GM12878 (cell line): ENCODE measurements at regions not wholly inside any gene's neighbourhood (a gene's known extent, or its start where the extent isn't known, plus 50 kb on each side); places are given as distances from the start of the nearest gene placed in this dataset.

Source experiments
- ATAC-seq: fragments of 200-7000 bp; cut with Tn5 transposase; 3 replicates; pipeline ENCODE4 v1.9.1; 2020; ENCODE audit warnings: mild to moderate bottlenecking, moderate library complexity
- BruUV-seq: library from RNA; stranded (reverse); fragments of 400-500 nt; replicated peaks from 2 replicates; lab custom pipeline; 2021; lab: Mats Ljungman, UMichigan
- CTCF ChIA-PET: fragments of 300-600 bp; sonication (Branson Sonifier 250); formaldehyde crosslinking; extraction: SDS; loops from one replicate; lab custom pipeline; 2021; ENCODE audit warnings: inconsistent platforms; lab: Yijun Ruan, JAX
- POLR2A ChIA-PET: fragments of 350-600 bp; formaldehyde crosslinking; extraction: SDS; loops from one replicate; lab custom pipeline; 2021; ENCODE audit warnings: inconsistent platforms; lab: Charles Lee
- RAD21 ChIA-PET: fragments of 300-600 bp; sonication (Branson Sonifier 250); formaldehyde crosslinking; loops from one replicate; lab custom pipeline; 2023; ENCODE audit warnings: antibody characterized with exemption; ENCODE audit not compliant: unreplicated experiment; lab: Charles Lee
- SMC1A ChIA-PET: fragments of 300-600 bp; sonication (Branson Sonifier 250); formaldehyde crosslinking; loops from one replicate; lab custom pipeline; 2023; ENCODE audit not compliant: unreplicated experiment, uncharacterized antibody; lab: Charles Lee
- DNase-seq: peaks from one replicate; pipeline ENCODE4 v3.0.0-alpha.2; 2011; ENCODE audit warnings: low read depth, low spot score
- FAIRE-seq: peaks from 3 replicates; lab custom pipeline; 2011; peaks lifted over from hg19 to GRCh38; lab: Jason Lieb, UNC
- H2AFZ ChIP-seq: 2 replicates; pipeline ENCODE4 v1.6.0; 2011; ENCODE audit warnings: low read depth, low read length, control low read depth; ENCODE audit not compliant: control insufficient read depth
- H3K27ac ChIP-seq: 2 replicates; pipeline ENCODE4 v1.5.1; 2011; ENCODE audit warnings: control low read depth; ENCODE audit not compliant: control insufficient read depth, insufficient read depth
- H3K27me3 ChIP-seq, 2 experiments: replicated peaks in 1 of 2; 2 replicates each; pipeline versions ENCODE4 v1.6.0 to v1.6.1; 2011; ENCODE audit warnings: low read length in 1 of 2; ENCODE audit not compliant: control insufficient read depth in 2 of 2, insufficient read depth in 2 of 2
- H3K36me3 ChIP-seq, 2 experiments: 2 replicates each; pipeline ENCODE4 v1.5.1; 2011; ENCODE audit warnings: low read length in 1 of 2; ENCODE audit not compliant: control insufficient read depth in 2 of 2, insufficient read depth in 2 of 2
- H3K4me1 ChIP-seq: 2 replicates; pipeline ENCODE4 v1.6.1; 2011; ENCODE audit warnings: mild to moderate bottlenecking, low read length, moderate library complexity, mixed read lengths; ENCODE audit not compliant: control insufficient read depth, insufficient read depth
- H3K4me2 ChIP-seq: 2 replicates; pipeline ENCODE4 v1.6.0; 2011; ENCODE audit warnings: control low read depth; ENCODE audit not compliant: control insufficient read depth, insufficient read depth
- H3K4me3 ChIP-seq: fragments of 200-600 bp; sonication (generic); 2 replicates; pipeline ENCODE4 v1.5.1; 2016
- H3K79me2 ChIP-seq: 2 replicates; pipeline ENCODE4 v1.6.0; 2011; ENCODE audit warnings: low read length; ENCODE audit not compliant: control insufficient read depth, insufficient read depth
- H3K9ac ChIP-seq: 2 replicates; pipeline ENCODE4 v1.8.0; 2011; ENCODE audit warnings: low read length, control low read depth, mixed read lengths; ENCODE audit not compliant: control insufficient read depth, insufficient read depth
- H3K9me3 ChIP-seq: replicated peaks from 3 replicates; pipeline ENCODE4 v1.5.1; 2011; ENCODE audit warnings: mild to moderate bottlenecking, low read length; ENCODE audit not compliant: control insufficient read depth, insufficient read depth
- H4K20me1 ChIP-seq: 2 replicates; pipeline ENCODE4 v1.6.0; 2011; ENCODE audit not compliant: control insufficient read depth, insufficient read depth
- ATF7 ChIP-seq: fragments of 450-650 bp; IDR thresholded peaks from 2 replicates; pipeline ENCODE4 v1.6.1; 2016; ENCODE audit warnings: low read depth, mild to moderate bottlenecking
- BCL3 ChIP-seq: IDR thresholded peaks from 2 replicates; pipeline ENCODE4 v1.6.1; 2011; ENCODE audit warnings: borderline replicate concordance, low read depth, mild to moderate bottlenecking, moderate library complexity, low read length; ENCODE audit not compliant: insufficient read depth, poor library complexity, severe bottlenecking
- BMI1 ChIP-seq: fragments of 450-650 bp; IDR thresholded peaks from 2 replicates; pipeline ENCODE4 v1.6.1; 2016; ENCODE audit warnings: mild to moderate bottlenecking, moderate library complexity, borderline replicate concordance
- CEBPB ChIP-seq, 2 experiments: fragments of 150-350 bp in 1 of 2; IDR thresholded peaks; 2 replicates each; pipeline ENCODE4 v1.6.1; 2012 to 2014; ENCODE audit warnings: low read depth in 2 of 2, low read length in 2 of 2, borderline replicate concordance in 1 of 2, inconsistent platforms in 1 of 2
- CHD4 ChIP-seq: fragments of 200-600 bp; sonication (generic); IDR thresholded peaks from 2 replicates; pipeline ENCODE4 v1.6.1; 2016; ENCODE audit warnings: mild to moderate bottlenecking
- FOXK2 ChIP-seq: fragments of 450-650 bp; IDR thresholded peaks from 2 replicates; pipeline ENCODE4 v1.6.1; 2017; ENCODE audit warnings: mild to moderate bottlenecking, moderate library complexity
- FOXM1 ChIP-seq: IDR thresholded peaks from 2 replicates; pipeline ENCODE4 v1.6.1; 2012; ENCODE audit warnings: low read depth, mild to moderate bottlenecking, inconsistent platforms, low read length, moderate library complexity
- MTA3 ChIP-seq: IDR thresholded peaks from 2 replicates; pipeline ENCODE4 v1.6.1; 2012; ENCODE audit warnings: low read length, inconsistent platforms, borderline replicate concordance
- NR2C1 ChIP-seq: fragments of 450-650 bp; IDR thresholded peaks from 2 replicates; pipeline ENCODE4 v1.6.1; 2017; ENCODE audit warnings: antibody characterized with exemption, mild to moderate bottlenecking, moderate library complexity
- PBX3 ChIP-seq: IDR thresholded peaks from 2 replicates; pipeline ENCODE4 v1.6.1; 2011; ENCODE audit warnings: mild to moderate bottlenecking, low read depth, low read length, moderate library complexity; ENCODE audit not compliant: insufficient replicate concordance
- SKIL ChIP-seq: fragments of 450-650 bp; IDR thresholded peaks from 2 replicates; pipeline ENCODE4 v1.6.1; 2017; ENCODE audit warnings: mild to moderate bottlenecking, low read depth, inconsistent platforms; ENCODE audit not compliant: poor library complexity, severe bottlenecking
- TCF3 ChIP-seq: IDR thresholded peaks from 2 replicates; pipeline ENCODE4 v1.6.1; 2012; ENCODE audit warnings: low read depth, mild to moderate bottlenecking, low read length, borderline replicate concordance; ENCODE audit not compliant: insufficient read depth
- YBX1 ChIP-seq: fragments of 450-650 bp; IDR thresholded peaks from 2 replicates; pipeline ENCODE4 v1.6.1; 2016; ENCODE audit warnings: antibody characterized with exemption
- ZNF384 ChIP-seq: IDR thresholded peaks from 2 replicates; pipeline ENCODE4 v1.6.1; 2012; ENCODE audit warnings: low read depth, mild to moderate bottlenecking, low read length, improper control_type of control experiment, borderline replicate concordance
- WGBS: methylation state at CpG from one replicate; pipeline ENCODE4 v1.1.6; 2016; ENCODE audit warnings: low lambda C conversion rate; ENCODE audit not compliant: insufficient replicate concordance, insufficient coverage; ENCODE audit errors: missing lambda C conversion rate; 5-methylcytosine and 5-hydroxymethylcytosine counted together
- in situ Hi-C: fragments of 300-500 bp; cut with MboI; formaldehyde crosslinking; loops from 9 replicates; pipeline ENCODE4 v1.14.3; 2018; ENCODE audit warnings: mixed read lengths
- intact Hi-C: fragments of 100-400 bp; cut with micrococcal nuclease; formaldehyde crosslinking; loops from one replicate; pipeline ENCODE4 v1.14.2; 2022; ENCODE audit not compliant: unreplicated experiment

- DNase-seq (no peak), ATAC-seq (no peak), FAIRE-seq (no peak)
- H3K79me2 ChIP-seq, result no peaks in the 10 kb centered on the region
- no peak overlapping the region for H3K9ac ChIP-seq
- no peaks in the 10 kb centered on the region for H3K4me1 ChIP-seq
- ChIA-PET RAD21 (no interaction called here), CTCF (interaction anchor here (0.6 kb wide), 1 partner anchor 43 kb away, joined by 3 read pairs; no protein-coding TSS in a partner anchor), POLR2A (no interaction called here), SMC1A (no interaction called here)
- WGBS, result 36% methylated on average over 8 of the region's 8 CpGs
- H3K27ac ChIP-seq, result no peak overlapping the region
- H3K4me3 ChIP-seq, result no peak overlapping the region
- no peak overlapping the region for H3K4me2 ChIP-seq
- no peaks in the 10 kb centered on the region for H3K27me3 ChIP-seq
- H3K9me3 ChIP-seq, result no peaks in the 10 kb centered on the region
- in situ Hi-C loops (no loop called here), intact Hi-C loops (no loop called here)
- no peak overlapping the region for H2AFZ ChIP-seq
- H4K20me1 ChIP-seq, result no peaks in the 10 kb centered on the region
- no peaks in the 10 kb centered on the region for H3K36me3 ChIP-seq
- no TSS peak for BruUV-seq
- TF ChIP-seq ZNF384 (no peak), BCL3 (no peak), FOXM1 (no peak), TCF3 (no peak), FOXK2 (no peak), YBX1 (no peak), CHD4 (no peak)
Measured at GRCh38 chr3:4241595-4242170, 61.5 kb upstream of the SETMAR start.

- WGBS, result 50% methylated on average over 9 of the region's 9 CpGs
- RAD21 ChIA-PET, result no interaction called here
- H3K9me3 ChIP-seq, result no peaks in the 10 kb centered on the region
- no peaks in the 10 kb centered on the region for H3K36me3 ChIP-seq
- DNase-seq (no peak), ATAC-seq (no peak), FAIRE-seq (no peak)
- intact Hi-C loops (no loop called here), in situ Hi-C loops (no loop called here)
- no peak overlapping the region for H3K4me3 ChIP-seq
- CTCF ChIA-PET, result interaction anchor here (1.0 kb wide), 1 partner anchor 34 kb away, joined by 3 read pairs; no protein-coding TSS in a partner anchor
- no peak for TF ChIP-seq CEBPB (IDR thresholded peaks at IDR 0.05; ENCODE audit: borderline replicate concordance in 1 of 2, low read depth in 2 of 2, low read length in 2 of 2)
- TF ChIP-seq FOXK2, result no peak
- no peak for TF ChIP-seq NR2C1
- no peak for TF ChIP-seq BMI1
- no peak for TF ChIP-seq PBX3
- no peak for TF ChIP-seq MTA3
- no peak for TF ChIP-seq SKIL
- TF ChIP-seq ATF7, result no peak
- H3K27ac ChIP-seq, result no peak overlapping the region
- no peaks in the 10 kb centered on the region for H4K20me1 ChIP-seq
- H3K79me2 ChIP-seq, result no peaks in the 10 kb centered on the region
- BruUV-seq, result no TSS peak
- H3K27me3 ChIP-seq, result no peaks in the 10 kb centered on the region
- H3K9ac ChIP-seq, result no peak overlapping the region
- no peak overlapping the region for H3K4me2 ChIP-seq
- SMC1A ChIA-PET, result no interaction called here
- POLR2A ChIA-PET, result no interaction called here
- no peak overlapping the region for H2AFZ ChIP-seq
- H3K4me1 ChIP-seq, result no peaks in the 10 kb centered on the region
Measured at GRCh38 chr3:4245671-4246070, 57.5 kb upstream of the SETMAR start.
